ENCODE measurements at regions not wholly inside any gene's neighbourhood (a gene's known extent, or its start where the extent isn't known, plus 50 kb on each side); places are given as distances from the start of the nearest gene placed in this dataset.

GRCh38 chr4:77398256-77398655, 207.4 kb upstream of the CXCL13 start:
- TF ChIP-seq, protein P1, sequence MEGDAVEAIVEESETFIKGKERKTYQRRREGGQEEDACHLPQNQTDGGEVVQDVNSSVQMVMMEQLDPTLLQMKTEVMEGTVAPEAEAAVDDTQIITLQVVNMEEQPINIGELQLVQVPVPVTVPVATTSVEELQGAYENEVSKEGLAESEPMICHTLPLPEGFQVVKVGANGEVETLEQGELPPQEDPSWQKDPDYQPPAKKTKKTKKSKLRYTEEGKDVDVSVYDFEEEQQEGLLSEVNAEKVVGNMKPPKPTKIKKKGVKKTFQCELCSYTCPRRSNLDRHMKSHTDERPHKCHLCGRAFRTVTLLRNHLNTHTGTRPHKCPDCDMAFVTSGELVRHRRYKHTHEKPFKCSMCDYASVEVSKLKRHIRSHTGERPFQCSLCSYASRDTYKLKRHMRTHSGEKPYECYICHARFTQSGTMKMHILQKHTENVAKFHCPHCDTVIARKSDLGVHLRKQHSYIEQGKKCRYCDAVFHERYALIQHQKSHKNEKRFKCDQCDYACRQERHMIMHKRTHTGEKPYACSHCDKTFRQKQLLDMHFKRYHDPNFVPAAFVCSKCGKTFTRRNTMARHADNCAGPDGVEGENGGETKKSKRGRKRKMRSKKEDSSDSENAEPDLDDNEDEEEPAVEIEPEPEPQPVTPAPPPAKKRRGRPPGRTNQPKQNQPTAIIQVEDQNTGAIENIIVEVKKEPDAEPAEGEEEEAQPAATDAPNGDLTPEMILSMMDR (IDR thresholded peaks at IDR 0.05), result no peak
- TF ChIP-seq POLR2A (IDR thresholded peaks at IDR 0.05) (no peak), POLR2AphosphoS5 (IDR thresholded peaks at IDR 0.05) (no peak), EP300 (IDR thresholded peaks at IDR 0.05; ENCODE audit: low read depth) (no peak)
